Hepatocyte (in vitro differentiated cells): ENCODE measurements at regions not wholly inside any gene's neighbourhood (a gene's known extent, or its start where the extent isn't known, plus 50 kb on each side); places are given as distances from the start of the nearest gene placed in this dataset.

Experiments
- DNase-seq: peaks from one replicate; pipeline ENCODE4 v3.0.0-alpha.2; 2016; ENCODE audit warnings: low spot score
- H2AFZ ChIP-seq: fragments of 200-600 bp; sonication (generic); 2 replicates; pipeline ENCODE4 v1.6.0; 2016; ENCODE audit warnings: antibody characterized with exemption, mild to moderate bottlenecking
- H3K27ac ChIP-seq: fragments of 200-600 bp; sonication (generic); 2 replicates; pipeline ENCODE4 v1.5.1; 2016; ENCODE audit warnings: mild to moderate bottlenecking
- H3K27me3 ChIP-seq: fragments of 200-600 bp; sonication (generic); 2 replicates; pipeline ENCODE4 v1.6.1; 2016
- H3K36me3 ChIP-seq: fragments of 200-600 bp; sonication (generic); replicated peaks from 2 replicates; pipeline ENCODE4 v1.5.1; 2016; ENCODE audit warnings: low read depth; ENCODE audit not compliant: insufficient read depth
- H3K4me1 ChIP-seq: fragments of 200-600 bp; sonication (generic); 2 replicates; pipeline ENCODE4 v1.5.1; 2016; ENCODE audit warnings: mild to moderate bottlenecking, moderate library complexity; ENCODE audit not compliant: insufficient read depth
- H3K4me2 ChIP-seq: fragments of 200-600 bp; sonication (generic); 2 replicates; pipeline ENCODE4 v1.6.0; 2016
- H3K4me3 ChIP-seq: fragments of 200-600 bp; sonication (generic); 2 replicates; pipeline ENCODE4 v1.5.1; 2016; ENCODE audit warnings: mild to moderate bottlenecking
- H3K79me2 ChIP-seq: fragments of 200-600 bp; sonication (generic); 2 replicates; pipeline ENCODE4 v1.6.0; 2017; ENCODE audit warnings: mild to moderate bottlenecking
- H3K9me2 ChIP-seq: fragments of 200-600 bp; sonication (generic); replicated peaks from 2 replicates; pipeline ENCODE4 v1.6.0; 2017; ENCODE audit warnings: mild to moderate bottlenecking; ENCODE audit not compliant: insufficient read depth
- H3K9me3 ChIP-seq: fragments of 200-600 bp; sonication (generic); 2 replicates; pipeline ENCODE4 v1.5.1; 2016; ENCODE audit warnings: low read depth, mild to moderate bottlenecking
- H4K20me1 ChIP-seq: fragments of 200-600 bp; sonication (generic); 2 replicates; pipeline ENCODE4 v1.6.0; 2016; ENCODE audit warnings: mild to moderate bottlenecking; ENCODE audit not compliant: insufficient read depth, poor library complexity, severe bottlenecking
- CTCF ChIP-seq: fragments of 200-600 bp; sonication (generic); IDR thresholded peaks from 2 replicates; pipeline ENCODE4 v1.5.1; 2016; ENCODE audit warnings: antibody characterized with exemption, mild to moderate bottlenecking; ENCODE audit not compliant: poor library complexity
- EZH2 ChIP-seq: fragments of 200-600 bp; sonication (generic); IDR thresholded peaks from 2 replicates; pipeline ENCODE4 v1.6.1; 2016; ENCODE audit warnings: antibody characterized with exemption, mild to moderate bottlenecking, borderline replicate concordance
- EZH2phosphoT487 ChIP-seq: fragments of 200-600 bp; sonication (generic); IDR thresholded peaks from one replicate; pipeline ENCODE4 v1.6.1; 2018; ENCODE audit warnings: antibody characterized with exemption, mild to moderate bottlenecking, low read depth, moderate library complexity; ENCODE audit not compliant: unreplicated experiment, severe bottlenecking
- WGBS: methylation state at CpG from one replicate; pipeline ENCODE4 v1.1.6; 2016; ENCODE audit warnings: low lambda C conversion rate; ENCODE audit errors: missing lambda C conversion rate; 5-methylcytosine and 5-hydroxymethylcytosine counted together

GRCh38 chr4:134024251-134024650, 177.3 kb downstream of the PABPC4L start:
- 92% methylated on average over 2 of the region's 2 CpGs for WGBS
- no peaks in the 10 kb centered on the region for H3K9me3 ChIP-seq

GRCh38 chr4:134019657-134020056, 181.9 kb downstream of the PABPC4L start:
- no peaks in the 10 kb centered on the region for H3K9me3 ChIP-seq
- H3K4me2 ChIP-seq: no peak overlapping the region
- H3K4me3 ChIP-seq: no peak overlapping the region
- 82% methylated on average over 1 of the region's 1 CpG for WGBS
- H3K27me3 ChIP-seq: no peaks in the 10 kb centered on the region
- no peaks in the 10 kb centered on the region for H4K20me1 ChIP-seq
- DNase-seq: no peak
- no peak for TF ChIP-seq EZH2phosphoT487
- TF ChIP-seq EZH2: no peak
- no peak for TF ChIP-seq CTCF
- H3K9me2 ChIP-seq: no peaks in the 10 kb centered on the region
- no peak overlapping the region for H3K27ac ChIP-seq
- H3K4me1 ChIP-seq: no peaks in the 10 kb centered on the region
- H3K79me2 ChIP-seq: no peaks in the 10 kb centered on the region
- H2AFZ ChIP-seq: no peak overlapping the region
- H3K36me3 ChIP-seq: no peaks in the 10 kb centered on the region

More at GRCh38 chr4:134024251-134024650, 177.3 kb downstream of the PABPC4L start:
- no peaks in the 10 kb centered on the region for H3K79me2 ChIP-seq
- H3K27ac ChIP-seq: no peak overlapping the region
- H3K27me3 ChIP-seq: no peaks in the 10 kb centered on the region
- no peak overlapping the region for H2AFZ ChIP-seq
- no peaks in the 10 kb centered on the region for H3K4me1 ChIP-seq
- TF ChIP-seq CTCF: peak; percentile 38
- TF ChIP-seq EZH2phosphoT487: no peak
- no peak for TF ChIP-seq EZH2
- no peaks in the 10 kb centered on the region for H4K20me1 ChIP-seq
- no peaks in the 10 kb centered on the region for H3K9me2 ChIP-seq
- no peak overlapping the region for H3K4me2 ChIP-seq
- peak; percentile 25 for DNase-seq
- H3K4me3 ChIP-seq: no peak overlapping the region
- H3K36me3 ChIP-seq: no peaks in the 10 kb centered on the region

- no peaks in the 10 kb centered on the region for H3K9me3 ChIP-seq
- no peaks in the 10 kb centered on the region for H3K36me3 ChIP-seq
- H3K27ac ChIP-seq: no peak overlapping the region
- no peak overlapping the region for H3K4me2 ChIP-seq
- H3K4me1 ChIP-seq: no peaks in the 10 kb centered on the region
- DNase-seq: no peak
- no peak for TF ChIP-seq EZH2
- no peak overlapping the region for H3K4me3 ChIP-seq
- H4K20me1 ChIP-seq: no peaks in the 10 kb centered on the region
- no peak overlapping the region for H2AFZ ChIP-seq
- H3K27me3 ChIP-seq: no peaks in the 10 kb centered on the region
- H3K79me2 ChIP-seq: no peaks in the 10 kb centered on the region
- H3K9me2 ChIP-seq: no peaks in the 10 kb centered on the region
Measured at GRCh38 chr4:134018846-134019245, 182.7 kb downstream of the PABPC4L start.

GRCh38 chr4:134001057-134001456, 200.5 kb downstream of the PABPC4L start:
- TF ChIP-seq EZH2phosphoT487 (no peak), CTCF (no peak), EZH2 (no peak)
- 89% methylated on average over 3 of the region's 3 CpGs for WGBS
- H3K9me3 ChIP-seq: no peaks in the 10 kb centered on the region

More at GRCh38 chr4:134001057-134001456, 200.5 kb downstream of the PABPC4L start:
- Histone ChIP-seq H3K4me3 (no peak overlapping the region), H3K27me3 (no peaks in the 10 kb centered on the region), H3K36me3 (no peaks in the 10 kb centered on the region), H3K79me2 (no peaks in the 10 kb centered on the region), H3K27ac (no peak overlapping the region), H4K20me1 (no peaks in the 10 kb centered on the region), H3K4me1 (no peaks in the 10 kb centered on the region), H3K9me2 (no peaks in the 10 kb centered on the region), H2AFZ (no peak overlapping the region), H3K4me2 (no peak overlapping the region)
- DNase-seq: no peak
